NK-92 (cell line): ENCODE measurements at regions not wholly inside any gene's neighbourhood (a gene's known extent, or its start where the extent isn't known, plus 50 kb on each side); places are given as distances from the start of the nearest gene placed in this dataset.
"Not testable (repeated sequence)": the region's sequence is repeated elsewhere in the genome, so short reads cannot be mapped to it uniquely, and the experiment has no call there.

ENCODE experiments used
- DNase-seq: peaks from one replicate; lab custom pipeline; 2025; ENCODE audit not compliant: unreplicated experiment; lab: John Stamatoyannopoulos, UW

DNA sequence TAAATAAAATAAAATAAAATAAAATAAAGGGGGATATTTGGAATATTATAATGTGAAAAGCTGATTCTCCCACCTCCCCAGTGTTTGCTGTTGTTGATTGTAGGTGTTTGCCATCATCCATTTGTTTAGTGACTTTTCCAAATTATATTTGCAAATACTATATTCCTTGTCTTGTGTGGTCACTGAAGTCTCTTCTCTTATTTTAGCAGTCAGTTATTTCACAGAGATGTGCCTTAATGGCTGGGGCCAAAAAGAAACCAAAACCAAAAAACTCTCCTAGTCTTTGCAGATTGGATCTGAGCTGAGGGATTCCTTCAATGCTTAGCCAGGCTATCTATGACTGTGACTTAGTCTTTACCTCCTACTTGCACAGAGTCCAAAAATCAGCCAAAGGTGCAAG lies 70.9 kb upstream of the ZNF169 start:
- no peak for DNase-seq

DNA sequence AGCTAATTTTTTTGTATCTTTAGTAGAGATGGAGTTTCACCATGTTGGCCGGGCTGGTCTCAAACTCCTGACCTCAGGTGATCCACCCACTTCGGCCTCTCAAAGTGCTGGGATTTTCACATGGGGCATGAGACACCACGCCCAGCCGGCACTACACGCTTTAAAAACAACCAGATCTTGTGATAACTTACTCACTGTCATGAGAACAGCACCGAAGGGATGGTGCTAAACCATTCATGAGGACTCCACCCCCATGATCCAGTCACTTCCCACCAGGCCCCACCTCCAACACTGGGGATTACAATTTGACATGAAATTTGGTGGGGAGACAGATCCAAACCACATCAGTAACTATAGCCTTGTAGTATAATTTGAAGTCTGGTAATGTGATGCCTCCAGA lies 67.4 kb upstream of the ZNF169 start:
- DNase-seq, result not testable (repeated sequence)

DNA sequence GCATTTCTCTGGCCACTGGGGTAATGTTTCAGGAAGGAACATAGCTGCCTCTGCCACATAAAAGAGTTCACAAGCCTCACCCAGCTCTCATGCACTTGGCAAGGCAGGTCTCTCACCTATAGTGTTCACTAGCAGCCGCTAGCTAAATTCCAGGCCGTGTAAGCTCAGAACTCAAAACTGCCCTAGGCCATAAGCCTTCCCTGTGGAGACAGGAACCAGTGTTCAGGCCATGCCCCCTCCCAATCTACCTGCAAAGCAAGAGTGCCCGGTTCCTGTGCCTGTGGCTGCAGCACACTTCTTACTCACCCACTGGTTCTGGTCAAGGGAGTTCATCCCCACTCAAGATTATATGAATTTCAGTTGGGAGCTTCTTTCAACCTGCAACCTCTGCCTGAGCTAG lies 60.7 kb upstream of the ZNF169 start:
- no peak for DNase-seq

DNA sequence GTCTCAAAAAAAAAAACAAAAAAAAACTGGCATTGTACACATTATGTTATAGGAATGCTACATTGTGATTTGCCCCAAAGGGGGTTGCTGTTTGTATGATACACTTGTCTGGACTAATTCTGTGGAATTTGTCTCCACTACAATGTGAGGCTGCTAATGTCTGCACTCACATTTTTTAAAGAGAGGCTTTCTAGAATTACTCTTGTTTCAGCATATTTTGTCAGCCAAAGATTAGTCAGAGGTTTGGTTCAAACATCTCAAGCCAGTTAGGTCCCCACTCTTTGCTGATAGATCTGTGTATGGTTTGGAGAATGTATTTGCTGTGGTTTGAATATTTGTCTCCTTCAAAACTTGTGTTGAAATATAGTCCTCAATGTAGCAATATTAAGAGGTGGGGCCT lies 59.3 kb upstream of the ZNF169 start:
- no peak for DNase-seq

DNA sequence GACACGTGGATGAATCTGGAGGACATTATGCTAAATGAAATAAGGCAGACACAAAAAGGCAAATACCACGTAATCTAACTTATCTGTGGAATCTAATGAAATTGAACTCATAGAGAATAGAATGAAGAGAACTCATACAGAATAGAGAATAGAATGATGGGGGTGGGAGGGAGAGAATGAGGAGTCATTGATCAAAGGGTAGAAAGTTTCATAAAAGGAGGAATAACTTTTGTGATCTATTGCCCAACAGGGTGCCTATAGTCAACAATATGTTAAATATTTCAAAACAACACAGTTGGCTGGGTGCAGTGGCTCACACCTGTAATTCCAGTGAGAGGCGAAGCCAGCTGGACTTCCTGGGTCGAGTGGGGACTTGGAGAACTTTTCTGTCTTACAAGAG lies 54.9 kb upstream of the ZNF169 start:
- DNase-seq, result no peak

DNA sequence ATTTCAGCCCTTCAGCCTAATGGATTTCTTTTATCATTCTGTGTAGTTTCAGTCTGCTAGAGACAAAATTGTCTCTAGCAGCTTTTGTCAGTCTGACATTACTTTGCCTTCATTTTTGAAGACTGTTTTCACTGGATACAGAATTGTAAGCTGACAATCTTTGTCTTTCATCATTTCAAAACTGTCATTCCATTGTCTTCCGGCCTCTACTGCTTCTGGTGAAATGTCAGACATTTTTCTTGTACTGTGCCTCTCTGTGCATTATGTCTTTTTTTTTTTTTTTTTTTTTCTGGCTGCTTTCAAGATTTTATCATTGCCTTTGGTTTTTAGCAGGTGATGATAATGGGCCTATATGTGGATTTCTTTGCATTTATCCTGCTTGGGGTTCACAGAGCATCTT lies 51.3 kb upstream of the ZNF169 start:
- no peak for DNase-seq
